HG03139 (cell line): ENCODE measurements at regions not wholly inside any gene's neighbourhood (a gene's known extent, or its start where the extent isn't known, plus 50 kb on each side); places are given as distances from the start of the nearest gene placed in this dataset.
"Not testable (repeated sequence)": the region's sequence is repeated elsewhere in the genome, so short reads cannot be mapped to it uniquely, and the experiment has no call there.

Experiments used
- ATAC-seq: cut with Tn5 transposase; IDR thresholded peaks from one replicate; pipeline ENCODE4 v1.9.1; 2021; ENCODE audit not compliant: unreplicated experiment

- ATAC-seq, result no peak
These were observed 888.1 kb downstream of the KCNJ2 start for GRCh38 chr17:71057448-71057847.

DNA sequence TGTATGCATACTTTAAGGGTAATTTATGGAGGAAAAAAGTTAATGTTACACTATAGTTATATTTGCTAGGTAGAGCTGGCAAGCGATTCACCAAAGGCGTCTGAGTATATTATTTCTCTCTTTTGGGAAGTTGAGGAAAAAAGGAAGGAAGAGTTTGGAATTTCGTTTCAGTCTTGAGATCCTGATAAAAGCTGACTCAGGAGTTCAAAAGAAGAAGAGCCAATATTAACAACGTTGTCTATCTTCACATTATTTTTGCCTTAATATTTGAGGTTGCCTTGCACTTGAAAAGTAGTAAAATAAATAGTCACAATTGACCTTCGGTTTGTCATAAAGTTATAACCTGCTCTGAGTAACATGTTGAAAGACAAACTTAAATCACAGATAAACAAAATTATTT lies 888.6 kb downstream of the KCNJ2 start:
- ATAC-seq, result no peak

GRCh38 chr17:71063127-71063526 lies 893.8 kb downstream of the KCNJ2 start:
- ATAC-seq, result no peak

GRCh38 chr17:71063559-71063958 lies 894.2 kb downstream of the KCNJ2 start:
- ATAC-seq, result no peak

GRCh38 chr17:71067669-71068407 lies 898.5 kb downstream of the KCNJ2 start:
- no peak for ATAC-seq

DNA sequence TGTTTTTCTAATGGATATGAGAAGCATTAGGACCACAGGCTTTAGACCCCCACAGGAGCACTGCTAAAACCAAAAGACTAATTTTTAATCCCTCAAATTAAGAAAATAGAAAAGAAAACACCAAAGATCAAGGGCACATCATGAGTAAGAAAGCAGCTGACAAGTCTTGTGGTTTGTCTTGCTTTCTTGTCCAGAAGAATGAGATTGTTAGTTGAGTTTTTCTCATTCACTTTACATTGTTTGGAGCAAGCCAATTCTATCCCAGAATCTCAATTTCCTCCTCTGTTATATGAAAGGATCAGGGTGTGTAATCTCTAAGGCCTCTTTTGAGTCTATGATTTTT lies 899.0 kb downstream of the KCNJ2 start:
- no peak for ATAC-seq

DNA sequence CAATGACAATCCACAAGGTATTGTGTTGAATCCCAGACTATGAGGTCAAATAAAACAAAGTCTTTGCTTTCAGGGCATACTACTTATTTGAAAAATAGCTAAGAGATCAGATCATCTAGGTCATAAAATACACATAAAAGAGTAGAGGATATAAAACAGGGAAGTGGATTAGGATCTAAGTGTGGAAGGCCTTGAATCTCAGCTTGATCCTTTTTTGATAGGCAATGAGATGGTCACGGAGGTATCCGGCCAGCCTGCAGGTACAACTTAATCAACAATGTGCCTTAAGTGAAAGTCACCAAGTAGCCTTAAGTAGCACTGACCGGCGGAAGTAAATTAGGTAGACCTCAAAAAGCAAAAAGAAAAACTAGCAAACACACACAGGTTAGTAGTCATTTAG lies 901.7 kb downstream of the KCNJ2 start:
- no peak for ATAC-seq

DNA sequence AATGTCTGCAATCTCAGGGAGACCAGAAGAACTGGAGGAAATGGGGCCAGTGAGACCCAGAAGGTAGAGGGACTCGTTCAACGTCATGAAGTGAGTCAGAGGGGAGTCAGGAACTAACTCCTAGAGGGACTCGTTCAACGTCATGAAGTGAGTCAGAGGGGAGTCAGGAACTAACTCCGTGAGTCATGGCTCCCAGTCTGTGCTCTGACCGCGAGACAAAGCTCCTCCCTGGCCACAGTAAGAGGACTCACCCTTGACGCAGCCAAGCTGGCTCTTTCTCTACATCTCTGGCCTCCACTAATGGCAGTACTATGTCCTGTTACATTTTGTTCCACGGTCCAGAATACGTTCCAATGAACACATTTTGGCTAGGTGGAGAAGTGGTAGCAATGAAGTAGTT lies 902.5 kb downstream of the KCNJ2 start:
- no peak for ATAC-seq

GRCh38 chr17:71080937-71081336 lies 911.6 kb downstream of the KCNJ2 start:
- no peak for ATAC-seq

GRCh38 chr17:71081666-71082065 lies 912.3 kb downstream of the KCNJ2 start:
- no peak for ATAC-seq

- no peak for ATAC-seq
These were observed 914.9 kb downstream of the KCNJ2 start for GRCh38 chr17:71084219-71084618.

- no peak for ATAC-seq
These were observed 915.5 kb downstream of the KCNJ2 start for GRCh38 chr17:71084838-71085237.

DNA sequence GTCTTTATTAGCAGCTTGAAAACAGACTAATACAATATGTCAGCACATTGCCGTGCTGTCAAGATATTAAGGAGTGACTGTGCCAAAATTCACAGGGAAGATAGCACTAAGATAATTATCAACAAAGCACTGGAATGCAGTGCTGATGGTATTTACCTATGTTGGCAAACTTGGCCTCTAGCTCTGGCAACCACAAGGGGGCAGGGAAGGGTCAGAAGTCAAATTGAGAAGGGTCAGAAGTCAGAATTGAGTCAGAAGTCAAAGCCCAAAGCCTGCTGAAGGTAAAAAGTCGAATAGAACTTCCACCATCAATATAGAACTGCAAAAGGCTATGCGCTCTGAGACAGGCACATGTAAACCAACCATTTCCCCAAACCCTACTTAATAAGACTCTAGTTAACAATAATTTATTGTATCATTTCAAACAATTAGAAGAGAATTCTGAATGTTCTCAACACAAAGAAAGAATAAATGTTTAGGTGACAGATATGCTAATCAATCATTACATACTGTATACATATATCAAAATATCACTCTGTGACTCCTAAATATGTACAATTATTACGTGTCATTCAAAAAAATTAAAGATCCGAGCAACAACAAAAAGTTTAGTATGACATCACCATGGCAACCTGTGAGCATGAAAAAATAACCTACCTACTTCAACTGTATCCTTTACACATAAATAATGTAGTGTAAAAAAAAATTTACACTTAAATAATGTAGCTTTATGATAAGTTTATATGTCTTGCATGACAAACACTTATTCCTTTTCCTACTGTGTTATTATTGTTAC lies 916.1 kb downstream of the KCNJ2 start:
- ATAC-seq, result no peak

GRCh38 chr17:71089431-71089830 lies 920.1 kb downstream of the KCNJ2 start:
- no peak for ATAC-seq

DNA sequence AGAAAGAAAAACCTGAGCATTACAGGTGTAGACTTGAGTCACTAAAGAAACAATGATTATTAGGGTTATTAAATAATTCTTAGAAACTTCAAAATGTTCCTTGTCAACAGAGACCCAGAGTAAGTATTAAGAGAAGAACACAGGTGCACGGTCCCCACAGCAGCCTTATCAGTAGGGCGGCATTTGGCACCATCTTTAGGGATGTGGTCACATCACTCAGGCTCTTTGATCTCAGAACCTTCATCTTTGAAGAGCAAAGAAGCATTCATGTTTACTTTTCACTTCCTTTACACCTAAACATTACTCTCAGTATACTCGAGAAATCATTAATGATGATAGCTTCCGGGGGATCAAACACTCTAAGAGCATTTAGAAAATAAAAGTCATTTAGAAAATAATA lies 928.7 kb downstream of the KCNJ2 start:
- ATAC-seq, result no peak

GRCh38 chr17:71099003-71099714 lies 929.8 kb downstream of the KCNJ2 start:
- no peak for ATAC-seq

DNA sequence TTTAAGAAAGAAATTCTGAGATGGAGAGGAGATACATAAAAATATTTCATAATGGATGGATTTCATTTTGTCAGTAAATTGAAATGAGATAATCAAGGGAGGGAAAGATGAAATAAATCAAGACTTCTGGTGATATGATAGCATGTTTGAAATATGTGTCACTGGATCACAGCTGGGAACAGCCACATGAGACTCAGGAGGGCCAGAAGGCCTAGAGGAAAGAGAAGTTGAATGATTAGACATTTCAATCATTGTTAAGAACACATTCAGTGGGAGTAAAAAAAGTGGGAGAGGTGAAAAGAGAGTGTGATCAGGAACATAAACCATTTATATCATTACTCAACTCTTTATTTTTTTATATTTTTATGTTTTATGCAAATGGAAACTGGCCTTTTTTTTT lies 933.4 kb downstream of the KCNJ2 start:
- no peak for ATAC-seq

DNA sequence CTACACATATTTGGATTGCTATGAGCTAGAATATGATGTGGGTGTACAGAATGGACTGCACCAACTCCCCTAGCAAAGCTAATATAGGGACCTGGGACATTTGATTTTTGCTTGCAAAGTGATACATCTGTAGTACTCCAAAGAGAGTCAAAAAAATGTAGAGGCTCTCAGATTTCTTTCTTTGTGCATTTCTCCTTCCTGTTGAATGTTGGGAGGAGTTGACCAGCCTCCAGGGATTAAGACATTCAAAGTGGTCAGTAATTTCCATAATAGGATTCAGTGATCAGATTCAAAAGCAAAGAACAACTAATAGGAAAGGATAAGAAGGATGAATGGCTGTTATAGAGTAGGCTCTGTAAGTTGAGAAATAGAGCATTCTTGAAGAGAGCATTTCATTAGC lies 934.9 kb downstream of the KCNJ2 start:
- no peak for ATAC-seq

DNA sequence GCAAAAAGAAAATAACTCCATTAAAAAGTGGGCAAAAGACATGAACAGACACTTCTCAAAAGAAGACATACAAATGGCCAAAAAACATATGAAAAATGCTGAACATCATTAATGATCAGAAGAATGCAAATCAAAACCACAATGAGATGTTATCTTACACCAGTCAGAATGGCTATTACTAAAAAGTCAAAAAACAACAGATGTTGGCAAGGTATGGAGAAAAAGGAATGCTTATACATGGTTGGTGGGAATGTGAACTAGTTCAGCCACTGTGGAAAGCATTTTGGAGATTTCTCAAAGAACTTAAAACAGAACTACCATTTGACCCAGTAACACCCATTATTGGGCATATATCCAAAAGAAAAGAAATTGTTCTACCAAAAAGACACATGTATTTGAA lies 936.7 kb downstream of the KCNJ2 start:
- not testable (repeated sequence) for ATAC-seq

DNA sequence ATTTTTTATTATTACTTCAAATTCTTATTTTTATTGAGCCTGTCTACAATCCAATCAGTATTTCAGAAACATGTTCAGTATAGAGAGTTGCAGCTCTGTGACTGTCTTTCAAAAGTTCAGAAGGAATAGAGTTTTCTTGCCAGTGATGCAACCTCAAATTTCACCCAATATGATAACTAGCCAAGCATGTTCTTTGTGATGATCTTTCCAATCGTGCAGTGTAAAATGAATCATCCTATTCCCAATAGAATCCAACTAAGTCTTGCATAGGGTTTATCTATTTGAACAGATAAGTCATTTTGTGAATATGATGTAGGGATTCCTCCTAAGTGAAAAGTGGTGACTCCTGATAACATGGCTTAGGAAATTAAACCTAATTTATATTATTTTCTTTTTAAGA lies 937.8 kb downstream of the KCNJ2 start:
- ATAC-seq, result no peak

DNA sequence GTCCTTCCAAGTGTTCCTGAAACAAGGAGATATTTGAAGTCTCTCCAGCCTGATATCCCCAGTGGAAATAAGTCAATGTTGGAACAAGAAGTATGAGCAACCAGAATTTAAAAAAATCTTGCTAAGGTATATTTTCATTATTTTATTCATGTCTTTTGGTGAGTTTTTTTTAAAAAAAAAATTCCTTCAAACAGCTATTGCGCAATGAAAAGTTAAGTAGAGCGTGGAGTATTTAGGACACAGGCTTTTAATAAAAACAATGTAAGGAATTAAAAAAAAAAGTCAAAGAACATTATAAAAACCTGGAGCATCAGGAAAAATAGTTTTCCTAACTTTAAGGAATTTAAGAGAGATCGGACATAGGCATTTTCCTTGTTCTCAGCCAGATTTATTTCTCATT lies 940.4 kb downstream of the KCNJ2 start:
- ATAC-seq, result no peak

DNA sequence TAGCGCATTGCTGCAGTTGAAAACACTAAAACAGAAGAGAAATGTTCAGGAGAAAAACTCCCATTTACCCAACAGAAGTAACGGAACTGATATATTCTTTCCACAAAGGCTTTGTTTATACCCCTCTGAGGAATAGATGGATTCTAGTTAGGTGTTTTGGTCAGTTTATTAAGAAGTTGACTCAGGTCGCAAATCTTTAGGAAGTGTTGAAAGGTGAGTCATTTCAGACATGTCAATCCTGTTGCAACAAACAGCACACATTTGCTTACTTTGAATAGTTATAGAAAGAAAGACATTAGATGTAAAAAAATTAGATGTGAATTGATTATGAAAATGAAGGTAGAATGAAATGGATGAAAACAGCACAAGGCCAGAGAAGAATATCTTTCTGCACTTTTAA lies 941.0 kb downstream of the KCNJ2 start:
- no peak for ATAC-seq
